ENCODE measurements at regions not wholly inside any gene's neighbourhood (a gene's known extent, or its start where the extent isn't known, plus 50 kb on each side); places are given as distances from the start of the nearest gene placed in this dataset.
"Not testable (repeated sequence)": the region's sequence is repeated elsewhere in the genome, so short reads cannot be mapped to it uniquely, and the experiment has no call there.

GRCh38 chr11:70587075-70587389, 188.7 kb downstream of the CTTN start:
- no peak for DNase-seq (ENCODE audit: low read depth in 1 of 2, low spot score in 1 of 2)

- DNase-seq (ENCODE audit: low read depth in 1 of 2, low spot score in 1 of 2) = no peak
Measured at GRCh38 chr11:70590356-70590991, 192.1 kb downstream of the CTTN start.

- DNase-seq (ENCODE audit: low read depth in 1 of 2, low spot score in 1 of 2) = no peak
Measured at GRCh38 chr11:70592641-70593165, 194.4 kb downstream of the CTTN start.

GRCh38 chr11:70593446-70593983, 195.2 kb downstream of the CTTN start:
- no peak for DNase-seq (ENCODE audit: low read depth in 1 of 2, low spot score in 1 of 2)

DNA sequence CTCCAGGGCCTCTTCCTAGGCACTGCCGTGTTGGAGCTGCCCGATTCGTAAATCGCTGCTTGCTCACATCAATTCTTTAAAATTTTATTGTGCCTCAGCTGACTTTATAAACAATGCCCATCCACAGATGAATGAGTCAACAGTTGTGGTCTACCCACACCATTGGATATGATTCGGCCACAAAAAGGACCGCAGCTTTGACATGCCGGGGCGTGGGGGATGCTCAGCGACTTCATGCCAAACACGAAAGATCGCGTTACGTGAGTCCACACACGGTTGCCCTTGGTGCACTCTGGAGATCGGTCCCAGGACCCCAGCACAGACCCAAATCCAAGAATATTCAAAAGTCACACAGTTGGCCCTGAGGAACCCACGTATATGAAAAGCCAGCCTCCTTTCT, 195.7 kb downstream of the CTTN start:
- DNase-seq (ENCODE audit: low read depth in 1 of 2, low spot score in 1 of 2) = no peak

DNA sequence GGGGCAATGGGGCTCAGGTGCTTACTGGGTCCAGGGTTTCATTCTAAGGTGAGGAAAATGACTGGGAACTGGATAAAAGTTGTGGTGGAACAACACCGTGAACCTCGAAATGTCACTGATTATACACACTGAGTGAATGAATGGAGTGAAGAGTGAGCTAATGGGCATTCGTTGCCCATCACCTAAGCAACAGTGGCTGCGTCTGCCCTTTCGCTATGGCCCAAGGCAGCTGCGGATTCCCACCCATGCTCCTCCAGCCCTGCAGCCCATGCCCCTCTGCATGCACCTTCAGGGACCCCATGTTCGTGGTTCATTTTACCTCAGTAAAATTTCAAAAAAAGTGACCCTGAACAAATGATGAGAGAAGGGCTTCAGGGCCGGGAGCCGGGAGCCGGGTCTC, 196.3 kb downstream of the CTTN start:
- no peak for DNase-seq (ENCODE audit: low read depth in 1 of 2, low spot score in 1 of 2)

- no peak for DNase-seq (ENCODE audit: low read depth in 1 of 2, low spot score in 1 of 2)
Measured at GRCh38 chr11:70595016-70595415, 196.7 kb downstream of the CTTN start.

- DNase-seq (ENCODE audit: low read depth in 1 of 2, low spot score in 1 of 2) = no peak
Measured at GRCh38 chr11:70595452-70595851, 197.1 kb downstream of the CTTN start.

GRCh38 chr11:70596091-70596490, 197.8 kb downstream of the CTTN start:
- DNase-seq (ENCODE audit: low read depth in 1 of 2, low spot score in 1 of 2) = no peak

- no peak for DNase-seq (ENCODE audit: low read depth in 1 of 2, low spot score in 1 of 2)
Measured at GRCh38 chr11:70597006-70597555, 198.8 kb downstream of the CTTN start.

GRCh38 chr11:70597751-70598625, 199.7 kb downstream of the CTTN start:
- DNase-seq (ENCODE audit: low read depth in 1 of 2, low spot score in 1 of 2) = no peak

GRCh38 chr11:70600911-70601415, 202.6 kb downstream of the CTTN start:
- not testable (repeated sequence) for DNase-seq (ENCODE audit: low read depth in 1 of 2, low spot score in 1 of 2)

DNA sequence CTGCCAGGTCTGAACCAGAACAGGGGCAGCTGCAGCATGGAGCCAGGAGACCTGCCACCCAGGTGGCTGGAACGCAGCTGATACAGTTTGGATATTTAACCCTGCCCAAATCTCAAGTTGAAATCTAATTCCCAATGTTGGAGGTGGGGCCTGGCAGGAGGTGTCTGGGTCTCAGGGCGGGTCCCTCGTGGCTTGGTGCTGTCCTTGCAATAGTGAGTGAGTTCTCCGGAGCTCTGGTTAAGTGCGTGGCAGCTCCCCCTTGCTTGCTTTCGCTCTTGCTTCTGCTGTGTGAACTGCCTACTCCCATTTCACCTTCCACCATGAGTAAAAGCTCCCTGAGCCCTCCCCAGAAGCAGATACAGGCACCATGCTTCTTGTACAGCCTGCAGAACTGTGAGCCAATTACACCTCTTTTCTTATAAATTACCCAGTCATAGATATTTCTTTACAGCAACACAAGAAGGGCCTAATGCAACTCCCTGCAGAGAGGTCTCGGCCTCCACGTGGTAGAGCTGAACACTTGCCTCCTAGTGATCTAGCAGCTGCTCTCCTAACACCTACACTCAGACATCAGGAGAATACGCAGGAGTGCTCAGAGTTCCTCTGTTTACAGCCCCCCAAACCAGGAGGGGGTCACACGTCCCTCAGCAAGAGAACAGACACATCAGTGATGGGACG, 203.7 kb downstream of the CTTN start:
- no peak for DNase-seq (ENCODE audit: low read depth in 1 of 2, low spot score in 1 of 2)

DNA sequence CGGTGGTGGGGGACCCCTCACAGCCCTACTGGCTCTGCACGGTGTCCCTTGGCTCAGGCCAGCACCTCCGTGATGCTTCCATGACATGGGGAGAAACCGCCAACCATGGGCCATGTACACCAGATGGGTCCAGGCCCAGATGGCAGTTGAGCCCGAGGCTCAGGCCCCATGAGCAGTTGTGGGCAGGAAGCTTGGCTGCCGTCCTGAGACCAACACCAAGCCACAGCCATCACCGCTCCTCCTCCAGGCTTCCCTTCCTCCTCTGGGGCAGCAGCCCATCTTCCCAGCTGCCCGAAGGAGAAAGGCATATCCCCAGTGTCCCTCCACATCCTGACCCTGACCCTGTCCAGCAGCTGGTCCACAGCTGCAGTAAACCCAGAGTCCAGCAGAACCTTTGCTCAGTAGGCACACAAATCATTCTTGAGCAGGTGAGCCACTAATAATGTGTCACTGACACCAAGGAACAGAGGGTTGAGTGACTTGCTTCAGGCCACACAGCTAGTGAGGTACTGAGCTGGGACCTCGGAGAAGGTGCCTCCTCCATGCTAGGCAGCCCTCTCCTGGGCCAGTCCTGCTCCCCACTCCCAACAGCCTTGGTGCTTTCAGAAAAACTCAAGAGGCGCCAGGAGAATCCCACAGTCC, 204.9 kb downstream of the CTTN start:
- DNase-seq (ENCODE audit: low read depth in 1 of 2, low spot score in 1 of 2) = no peak

DNA sequence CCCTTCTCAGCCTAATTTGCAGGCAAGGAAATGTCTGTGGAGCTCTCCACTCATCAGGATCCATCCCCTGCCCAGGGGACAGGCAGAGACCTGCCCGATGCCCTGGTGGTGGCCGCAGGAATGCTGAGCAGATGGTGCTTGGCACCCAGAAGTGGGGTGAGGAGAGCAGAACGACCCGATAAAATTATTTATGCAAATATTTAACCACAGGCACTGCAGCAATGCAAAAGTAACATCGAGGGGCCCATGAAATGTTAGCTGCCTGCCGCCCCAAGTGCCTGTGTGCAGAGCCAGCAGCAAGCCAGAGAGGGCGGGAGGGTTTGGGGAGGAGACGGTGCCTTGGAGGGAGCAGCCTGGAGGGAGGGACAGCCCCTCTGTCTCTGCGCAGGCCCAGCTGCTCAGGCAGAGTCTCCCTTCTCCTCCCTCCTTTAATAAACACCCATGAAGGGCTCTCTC, 205.5 kb downstream of the CTTN start:
- DNase-seq (ENCODE audit: low read depth in 1 of 2, low spot score in 1 of 2) = no peak

GRCh38 chr11:70604221-70604620, 205.9 kb downstream of the CTTN start:
- DNase-seq (ENCODE audit: low read depth in 1 of 2, low spot score in 1 of 2) = no peak

GRCh38 chr11:70604630-70605467, 206.5 kb downstream of the CTTN start:
- DNase-seq (ENCODE audit: low read depth in 1 of 2, low spot score in 1 of 2) = no peak

- DNase-seq (ENCODE audit: low read depth in 1 of 2, low spot score in 1 of 2) = no peak
Measured at GRCh38 chr11:70605468-70605815, 207.1 kb downstream of the CTTN start.

DNA sequence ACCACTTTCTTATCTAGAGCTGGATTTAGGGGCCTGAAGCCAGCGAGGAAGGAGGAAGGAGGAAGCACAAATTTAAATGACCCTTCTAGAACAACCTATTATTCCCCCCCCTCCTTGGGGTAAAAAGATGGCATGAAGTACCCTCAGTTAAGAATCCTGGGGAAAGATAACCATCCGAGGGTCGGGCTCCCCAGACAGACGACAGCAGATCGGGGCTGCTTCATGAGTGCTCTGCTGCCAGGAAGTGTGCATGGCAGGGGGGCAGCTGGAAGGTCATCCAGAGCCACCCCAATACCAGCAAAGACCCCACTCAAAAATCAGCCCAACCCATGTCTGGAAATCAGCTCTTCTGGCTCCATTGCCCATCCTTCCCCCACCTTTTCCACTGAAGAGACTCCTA, 207.5 kb downstream of the CTTN start:
- DNase-seq (ENCODE audit: low read depth in 1 of 2, low spot score in 1 of 2) = no peak
